ENCODE measurements at regions not wholly inside any gene's neighbourhood (a gene's known extent, or its start where the extent isn't known, plus 50 kb on each side); places are given as distances from the start of the nearest gene placed in this dataset.

DNA sequence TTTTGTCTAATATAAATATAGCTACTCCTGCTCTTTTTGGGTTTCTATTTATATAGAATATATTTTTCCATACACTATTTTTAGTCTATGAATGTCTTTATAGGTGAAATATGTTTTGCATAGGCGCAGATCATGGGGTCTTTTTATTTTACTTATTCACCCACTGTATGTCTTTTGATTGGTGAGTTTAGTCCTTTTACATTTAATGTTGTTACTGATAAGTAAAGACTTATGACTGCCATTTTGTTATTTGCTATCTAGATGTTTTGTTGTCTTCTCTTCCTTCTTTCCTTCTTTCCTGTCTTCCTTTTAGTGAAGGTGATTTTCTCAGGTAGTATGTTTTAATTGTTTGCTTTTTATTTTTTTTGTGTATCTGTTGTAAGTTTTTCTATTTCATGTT lies 276.8 kb upstream of the CNTNAP2 start (continued):
- TF ChIP-seq CREB1 (CRISPR knock-in tag; IDR thresholded peaks at IDR 0.05; ENCODE audit: low read depth) (no peak), POLR2AphosphoS5 (IDR thresholded peaks at IDR 0.05; ENCODE audit: low read depth) (no peak)
- TF ChIP-seq, protein P1, sequence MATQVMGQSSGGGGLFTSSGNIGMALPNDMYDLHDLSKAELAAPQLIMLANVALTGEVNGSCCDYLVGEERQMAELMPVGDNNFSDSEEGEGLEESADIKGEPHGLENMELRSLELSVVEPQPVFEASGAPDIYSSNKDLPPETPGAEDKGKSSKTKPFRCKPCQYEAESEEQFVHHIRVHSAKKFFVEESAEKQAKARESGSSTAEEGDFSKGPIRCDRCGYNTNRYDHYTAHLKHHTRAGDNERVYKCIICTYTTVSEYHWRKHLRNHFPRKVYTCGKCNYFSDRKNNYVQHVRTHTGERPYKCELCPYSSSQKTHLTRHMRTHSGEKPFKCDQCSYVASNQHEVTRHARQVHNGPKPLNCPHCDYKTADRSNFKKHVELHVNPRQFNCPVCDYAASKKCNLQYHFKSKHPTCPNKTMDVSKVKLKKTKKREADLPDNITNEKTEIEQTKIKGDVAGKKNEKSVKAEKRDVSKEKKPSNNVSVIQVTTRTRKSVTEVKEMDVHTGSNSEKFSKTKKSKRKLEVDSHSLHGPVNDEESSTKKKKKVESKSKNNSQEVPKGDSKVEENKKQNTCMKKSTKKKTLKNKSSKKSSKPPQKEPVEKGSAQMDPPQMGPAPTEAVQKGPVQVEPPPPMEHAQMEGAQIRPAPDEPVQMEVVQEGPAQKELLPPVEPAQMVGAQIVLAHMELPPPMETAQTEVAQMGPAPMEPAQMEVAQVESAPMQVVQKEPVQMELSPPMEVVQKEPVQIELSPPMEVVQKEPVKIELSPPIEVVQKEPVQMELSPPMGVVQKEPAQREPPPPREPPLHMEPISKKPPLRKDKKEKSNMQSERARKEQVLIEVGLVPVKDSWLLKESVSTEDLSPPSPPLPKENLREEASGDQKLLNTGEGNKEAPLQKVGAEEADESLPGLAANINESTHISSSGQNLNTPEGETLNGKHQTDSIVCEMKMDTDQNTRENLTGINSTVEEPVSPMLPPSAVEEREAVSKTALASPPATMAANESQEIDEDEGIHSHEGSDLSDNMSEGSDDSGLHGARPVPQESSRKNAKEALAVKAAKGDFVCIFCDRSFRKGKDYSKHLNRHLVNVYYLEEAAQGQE (IDR thresholded peaks at IDR 0.05; ENCODE audit: unreplicated experiment) = no peak
- TF ChIP-seq, protein P2, sequence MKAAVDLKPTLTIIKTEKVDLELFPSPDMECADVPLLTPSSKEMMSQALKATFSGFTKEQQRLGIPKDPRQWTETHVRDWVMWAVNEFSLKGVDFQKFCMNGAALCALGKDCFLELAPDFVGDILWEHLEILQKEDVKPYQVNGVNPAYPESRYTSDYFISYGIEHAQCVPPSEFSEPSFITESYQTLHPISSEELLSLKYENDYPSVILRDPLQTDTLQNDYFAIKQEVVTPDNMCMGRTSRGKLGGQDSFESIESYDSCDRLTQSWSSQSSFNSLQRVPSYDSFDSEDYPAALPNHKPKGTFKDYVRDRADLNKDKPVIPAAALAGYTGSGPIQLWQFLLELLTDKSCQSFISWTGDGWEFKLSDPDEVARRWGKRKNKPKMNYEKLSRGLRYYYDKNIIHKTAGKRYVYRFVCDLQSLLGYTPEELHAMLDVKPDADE (IDR thresholded peaks at IDR 0.05) = no peak

DNA sequence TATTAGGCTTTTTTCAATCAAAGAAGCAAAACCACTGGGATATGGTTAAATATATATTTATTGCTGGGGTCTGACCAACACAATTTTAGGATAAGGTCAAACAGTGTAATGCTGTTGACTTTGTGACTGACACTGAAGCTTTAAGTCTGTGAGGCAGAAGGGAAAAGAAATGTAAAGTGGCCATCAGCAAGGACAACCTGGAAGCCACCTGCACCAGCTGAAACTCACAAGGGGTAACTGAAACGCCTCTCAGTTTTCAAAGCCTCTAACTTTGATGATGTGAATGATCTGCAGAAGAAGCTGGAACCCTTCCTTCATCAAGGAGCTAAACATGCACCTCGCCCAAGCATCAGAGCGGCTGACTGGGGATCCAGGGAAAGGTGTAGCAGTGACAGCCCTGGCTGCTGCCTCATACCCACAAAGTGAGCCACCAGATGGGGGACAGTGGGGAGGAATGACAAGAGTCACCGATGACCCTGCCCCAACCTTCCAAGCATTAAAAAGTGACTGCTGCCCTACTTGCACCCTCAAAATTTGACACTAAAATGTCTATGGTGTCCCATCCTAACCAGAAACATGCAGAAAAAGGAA lies 284.9 kb upstream of the CNTNAP2 start:
- Histone ChIP-seq H3K4me3 (no peak overlapping the region), H3K36me3 (ENCODE audit: insufficient read depth) (0 out of 2 replicates have a peak, but pooled peaks cover 7% of the 10 kb centered on the region), H3F3A (replicated peaks; ENCODE audit: low read depth) (no peaks in the 10 kb centered on the region), H3K27ac (ENCODE audit: low read depth) (no peak overlapping the region), H3K4me1 (ENCODE audit: insufficient read depth) (no peaks in the 10 kb centered on the region), H3K9me2 (ENCODE audit: insufficient read depth) (no peaks in the 10 kb centered on the region), H3K4me2 (no peak overlapping the region), H3K27me3 (ENCODE audit: insufficient read depth) (no peaks in the 10 kb centered on the region), H3K79me2 (replicated peaks; ENCODE audit: insufficient read depth) (no peaks in the 10 kb centered on the region), H4K20me1 (replicated peaks; ENCODE audit: insufficient read depth) (no peaks in the 10 kb centered on the region), H2AFZ (no peak overlapping the region)
- H3K4me1 Mint-ChIP-seq = no peaks in the 10 kb centered on the region
- peaks cover 10% of the 10 kb centered on the region; the same call in 1 of the 3 replicates for H3K36me3 Mint-ChIP-seq (ENCODE audit: low read depth)
- peaks cover 69% of the 10 kb centered on the region for H3K9me3 Mint-ChIP-seq
- DNase-seq (ENCODE audit: low spot score) (no peak), ATAC-seq (no peak)
- H3K27ac Mint-ChIP-seq = no peak overlapping the region; the same call in 1 of the 2 replicates
- H3K27me3 Mint-ChIP-seq (ENCODE audit: insufficient read depth, low read depth, poor library complexity) = no peaks in the 10 kb centered on the region
- no peak overlapping the region for H3K4me3 Mint-ChIP-seq
- TF ChIP-seq ZNF331 (CRISPR knock-in tag; IDR thresholded peaks at IDR 0.05; ENCODE audit: low read depth) (no peak), EZH2 (IDR thresholded peaks at IDR 0.05; ENCODE audit: low read depth, unreplicated experiment) (no peak), STAT1 (IDR thresholded peaks at IDR 0.05; ENCODE audit: unreplicated experiment) (no peak), ZNF114 (CRISPR knock-in tag; IDR thresholded peaks at IDR 0.05) (no peak), JUNB (IDR thresholded peaks at IDR 0.05; ENCODE audit: unreplicated experiment) (no peak), CREB1 (CRISPR knock-in tag; IDR thresholded peaks at IDR 0.05; ENCODE audit: low read depth) (no peak), EZH2phosphoT487 (IDR thresholded peaks at IDR 0.05; ENCODE audit: unreplicated experiment) (no peak)
- TF ChIP-seq, protein P3, sequence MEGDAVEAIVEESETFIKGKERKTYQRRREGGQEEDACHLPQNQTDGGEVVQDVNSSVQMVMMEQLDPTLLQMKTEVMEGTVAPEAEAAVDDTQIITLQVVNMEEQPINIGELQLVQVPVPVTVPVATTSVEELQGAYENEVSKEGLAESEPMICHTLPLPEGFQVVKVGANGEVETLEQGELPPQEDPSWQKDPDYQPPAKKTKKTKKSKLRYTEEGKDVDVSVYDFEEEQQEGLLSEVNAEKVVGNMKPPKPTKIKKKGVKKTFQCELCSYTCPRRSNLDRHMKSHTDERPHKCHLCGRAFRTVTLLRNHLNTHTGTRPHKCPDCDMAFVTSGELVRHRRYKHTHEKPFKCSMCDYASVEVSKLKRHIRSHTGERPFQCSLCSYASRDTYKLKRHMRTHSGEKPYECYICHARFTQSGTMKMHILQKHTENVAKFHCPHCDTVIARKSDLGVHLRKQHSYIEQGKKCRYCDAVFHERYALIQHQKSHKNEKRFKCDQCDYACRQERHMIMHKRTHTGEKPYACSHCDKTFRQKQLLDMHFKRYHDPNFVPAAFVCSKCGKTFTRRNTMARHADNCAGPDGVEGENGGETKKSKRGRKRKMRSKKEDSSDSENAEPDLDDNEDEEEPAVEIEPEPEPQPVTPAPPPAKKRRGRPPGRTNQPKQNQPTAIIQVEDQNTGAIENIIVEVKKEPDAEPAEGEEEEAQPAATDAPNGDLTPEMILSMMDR (conservative IDR thresholded peaks at IDR 0.05; ENCODE audit: low read depth in 2 of 2) = no peak
- TF ChIP-seq, protein P4, sequence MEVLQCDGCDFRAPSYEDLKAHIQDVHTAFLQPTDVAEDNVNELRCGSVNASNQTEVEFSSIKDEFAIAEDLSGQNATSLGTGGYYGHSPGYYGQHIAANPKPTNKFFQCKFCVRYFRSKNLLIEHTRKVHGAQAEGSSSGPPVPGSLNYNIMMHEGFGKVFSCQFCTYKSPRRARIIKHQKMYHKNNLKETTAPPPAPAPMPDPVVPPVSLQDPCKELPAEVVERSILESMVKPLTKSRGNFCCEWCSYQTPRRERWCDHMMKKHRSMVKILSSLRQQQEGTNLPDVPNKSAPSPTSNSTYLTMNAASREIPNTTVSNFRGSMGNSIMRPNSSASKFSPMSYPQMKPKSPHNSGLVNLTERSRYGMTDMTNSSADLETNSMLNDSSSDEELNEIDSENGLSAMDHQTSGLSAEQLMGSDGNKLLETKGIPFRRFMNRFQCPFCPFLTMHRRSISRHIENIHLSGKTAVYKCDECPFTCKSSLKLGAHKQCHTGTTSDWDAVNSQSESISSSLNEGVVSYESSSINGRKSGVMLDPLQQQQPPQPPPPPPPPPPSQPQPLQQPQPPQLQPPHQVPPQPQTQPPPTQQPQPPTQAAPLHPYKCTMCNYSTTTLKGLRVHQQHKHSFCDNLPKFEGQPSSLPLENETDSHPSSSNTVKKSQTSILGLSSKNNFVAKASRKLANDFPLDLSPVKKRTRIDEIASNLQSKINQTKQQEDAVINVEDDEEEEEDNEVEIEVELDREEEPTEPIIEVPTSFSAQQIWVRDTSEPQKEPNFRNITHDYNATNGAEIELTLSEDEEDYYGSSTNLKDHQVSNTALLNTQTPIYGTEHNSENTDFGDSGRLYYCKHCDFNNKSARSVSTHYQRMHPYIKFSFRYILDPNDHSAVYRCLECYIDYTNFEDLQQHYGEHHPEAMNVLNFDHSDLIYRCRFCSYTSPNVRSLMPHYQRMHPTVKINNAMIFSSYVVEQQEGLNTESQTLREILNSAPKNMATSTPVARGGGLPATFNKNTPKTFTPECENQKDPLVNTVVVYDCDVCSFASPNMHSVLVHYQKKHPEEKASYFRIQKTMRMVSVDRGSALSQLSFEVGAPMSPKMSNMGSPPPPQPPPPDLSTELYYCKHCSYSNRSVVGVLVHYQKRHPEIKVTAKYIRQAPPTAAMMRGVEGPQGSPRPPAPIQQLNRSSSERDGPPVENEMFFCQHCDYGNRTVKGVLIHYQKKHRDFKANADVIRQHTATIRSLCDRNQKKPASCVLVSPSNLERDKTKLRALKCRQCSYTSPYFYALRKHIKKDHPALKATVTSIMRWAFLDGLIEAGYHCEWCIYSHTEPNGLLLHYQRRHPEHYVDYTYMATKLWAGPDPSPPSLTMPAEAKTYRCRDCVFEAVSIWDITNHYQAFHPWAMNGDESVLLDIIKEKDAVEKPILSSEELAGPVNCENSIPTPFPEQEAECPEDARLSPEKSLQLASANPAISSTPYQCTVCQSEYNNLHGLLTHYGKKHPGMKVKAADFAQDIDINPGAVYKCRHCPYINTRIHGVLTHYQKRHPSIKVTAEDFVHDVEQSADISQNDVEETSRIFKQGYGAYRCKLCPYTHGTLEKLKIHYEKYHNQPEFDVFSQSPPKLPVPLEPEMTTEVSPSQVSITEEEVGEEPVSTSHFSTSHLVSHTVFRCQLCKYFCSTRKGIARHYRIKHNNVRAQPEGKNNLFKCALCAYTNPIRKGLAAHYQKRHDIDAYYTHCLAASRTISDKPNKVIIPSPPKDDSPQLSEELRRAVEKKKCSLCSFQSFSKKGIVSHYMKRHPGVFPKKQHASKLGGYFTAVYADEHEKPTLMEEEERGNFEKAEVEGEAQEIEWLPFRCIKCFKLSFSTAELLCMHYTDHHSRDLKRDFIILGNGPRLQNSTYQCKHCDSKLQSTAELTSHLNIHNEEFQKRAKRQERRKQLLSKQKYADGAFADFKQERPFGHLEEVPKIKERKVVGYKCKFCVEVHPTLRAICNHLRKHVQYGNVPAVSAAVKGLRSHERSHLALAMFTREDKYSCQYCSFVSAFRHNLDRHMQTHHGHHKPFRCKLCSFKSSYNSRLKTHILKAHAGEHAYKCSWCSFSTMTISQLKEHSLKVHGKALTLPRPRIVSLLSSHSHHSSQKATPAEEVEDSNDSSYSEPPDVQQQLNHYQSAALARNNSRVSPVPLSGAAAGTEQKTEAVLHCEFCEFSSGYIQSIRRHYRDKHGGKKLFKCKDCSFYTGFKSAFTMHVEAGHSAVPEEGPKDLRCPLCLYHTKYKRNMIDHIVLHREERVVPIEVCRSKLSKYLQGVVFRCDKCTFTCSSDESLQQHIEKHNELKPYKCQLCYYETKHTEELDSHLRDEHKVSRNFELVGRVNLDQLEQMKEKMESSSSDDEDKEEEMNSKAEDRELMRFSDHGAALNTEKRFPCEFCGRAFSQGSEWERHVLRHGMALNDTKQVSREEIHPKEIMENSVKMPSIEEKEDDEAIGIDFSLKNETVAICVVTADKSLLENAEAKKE (CRISPR knock-in tag; IDR thresholded peaks at IDR 0.05) = no peak

Measured in GM23338 (cell line).